ENCODE measurements at regions not wholly inside any gene's neighbourhood (a gene's known extent, or its start where the extent isn't known, plus 50 kb on each side); places are given as distances from the start of the nearest gene placed in this dataset.

DNA sequence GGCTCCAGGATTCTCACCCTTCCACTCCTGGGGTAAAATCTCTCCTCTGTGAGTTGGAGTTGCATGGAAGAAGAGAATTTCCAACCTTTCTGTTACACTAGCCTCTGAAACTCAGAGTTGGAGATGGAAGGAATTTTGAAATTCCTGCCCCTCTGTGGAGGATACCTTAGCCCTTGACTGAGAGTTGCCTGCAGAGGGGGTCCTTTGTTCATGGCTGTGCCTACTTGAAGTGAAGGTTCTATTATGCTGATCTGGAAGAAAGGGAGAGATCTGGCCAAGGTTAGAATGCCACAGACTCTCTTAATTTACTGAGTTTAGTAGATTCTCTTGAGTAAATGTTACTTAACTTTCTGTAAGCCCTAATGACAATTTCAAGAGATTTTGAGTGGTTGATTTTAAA lies 626.6 kb upstream of the GYPC start:
- Histone ChIP-seq H3K4me3 (no peak overlapping the region), H3K4me1 (no peaks in the 10 kb centered on the region), H3K9me3 (no peaks in the 10 kb centered on the region), H3K27me3 (no peaks in the 10 kb centered on the region), H3K27ac (no peak overlapping the region), H3K36me3 (no peaks in the 10 kb centered on the region)
- no peak for DNase-seq
- TF ChIP-seq, protein P1, sequence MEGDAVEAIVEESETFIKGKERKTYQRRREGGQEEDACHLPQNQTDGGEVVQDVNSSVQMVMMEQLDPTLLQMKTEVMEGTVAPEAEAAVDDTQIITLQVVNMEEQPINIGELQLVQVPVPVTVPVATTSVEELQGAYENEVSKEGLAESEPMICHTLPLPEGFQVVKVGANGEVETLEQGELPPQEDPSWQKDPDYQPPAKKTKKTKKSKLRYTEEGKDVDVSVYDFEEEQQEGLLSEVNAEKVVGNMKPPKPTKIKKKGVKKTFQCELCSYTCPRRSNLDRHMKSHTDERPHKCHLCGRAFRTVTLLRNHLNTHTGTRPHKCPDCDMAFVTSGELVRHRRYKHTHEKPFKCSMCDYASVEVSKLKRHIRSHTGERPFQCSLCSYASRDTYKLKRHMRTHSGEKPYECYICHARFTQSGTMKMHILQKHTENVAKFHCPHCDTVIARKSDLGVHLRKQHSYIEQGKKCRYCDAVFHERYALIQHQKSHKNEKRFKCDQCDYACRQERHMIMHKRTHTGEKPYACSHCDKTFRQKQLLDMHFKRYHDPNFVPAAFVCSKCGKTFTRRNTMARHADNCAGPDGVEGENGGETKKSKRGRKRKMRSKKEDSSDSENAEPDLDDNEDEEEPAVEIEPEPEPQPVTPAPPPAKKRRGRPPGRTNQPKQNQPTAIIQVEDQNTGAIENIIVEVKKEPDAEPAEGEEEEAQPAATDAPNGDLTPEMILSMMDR (IDR thresholded peaks at IDR 0.05): no peak
- no peak for TF ChIP-seq POLR2A (IDR thresholded peaks at IDR 0.05)

DNA sequence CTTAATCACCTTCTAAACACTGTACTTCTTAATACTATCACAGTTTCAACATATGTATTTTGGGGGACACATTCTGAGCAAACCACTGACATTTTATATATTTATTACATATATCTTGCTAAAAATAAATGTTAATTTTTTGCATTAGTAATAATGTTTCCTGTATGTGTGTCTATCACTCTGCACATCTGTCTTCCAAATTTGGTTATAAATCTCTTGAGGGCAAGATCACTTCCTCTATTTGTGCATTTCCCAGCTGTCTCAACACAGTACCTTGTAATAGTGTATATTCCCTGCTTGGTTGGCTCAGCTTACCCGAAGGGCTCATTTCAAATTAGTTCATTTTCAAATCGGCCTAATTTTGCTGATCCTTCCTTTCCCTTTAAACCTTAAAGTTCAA lies 617.1 kb upstream of the GYPC start:
- H3K4me1 ChIP-seq: no peaks in the 10 kb centered on the region
- H3K36me3 ChIP-seq: no peaks in the 10 kb centered on the region
- no peak overlapping the region for H3K27ac ChIP-seq
- no peak for DNase-seq
- no peaks in the 10 kb centered on the region for H3K9me3 ChIP-seq
- TF ChIP-seq POLR2A (IDR thresholded peaks at IDR 0.05): no peak
- TF ChIP-seq, protein P1 (IDR thresholded peaks at IDR 0.05): no peak
- no peaks in the 10 kb centered on the region for H3K27me3 ChIP-seq
- H3K4me3 ChIP-seq: no peak overlapping the region

DNA sequence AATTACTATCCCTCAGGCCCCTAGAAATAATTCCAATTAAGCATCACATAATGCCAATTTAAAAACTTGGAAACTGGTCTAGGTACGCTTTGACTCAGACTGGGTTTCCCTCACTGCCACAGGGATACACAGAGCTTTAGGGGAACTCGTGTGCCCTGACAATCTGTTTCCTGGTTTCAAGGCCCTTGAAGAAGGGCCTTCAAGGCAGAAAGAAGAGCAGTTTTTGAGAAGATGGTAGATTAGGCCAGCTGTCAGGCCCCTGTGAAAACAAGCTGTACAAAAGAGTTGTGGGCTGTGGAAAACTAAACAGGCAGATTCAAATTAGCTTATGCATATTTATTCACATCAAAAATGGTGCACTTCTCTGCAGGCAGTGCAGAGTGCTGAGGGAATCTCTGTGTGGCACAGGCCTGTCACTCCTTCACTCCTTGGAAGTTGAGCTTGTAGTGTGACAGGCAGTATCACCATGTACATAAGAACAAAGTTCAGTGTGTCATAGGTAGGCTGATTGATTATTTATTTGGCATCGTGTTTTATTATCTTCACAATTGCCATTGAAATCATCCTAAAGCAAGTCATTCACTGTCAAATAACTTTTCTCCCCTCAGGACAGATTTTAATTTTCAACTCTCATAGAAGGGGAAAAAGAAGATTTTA lies 614.4 kb upstream of the GYPC start:
- DNase-seq: no peak
- TF ChIP-seq, protein P1 (IDR thresholded peaks at IDR 0.05): no peak
- H3K9me3 ChIP-seq: no peaks in the 10 kb centered on the region

DNA sequence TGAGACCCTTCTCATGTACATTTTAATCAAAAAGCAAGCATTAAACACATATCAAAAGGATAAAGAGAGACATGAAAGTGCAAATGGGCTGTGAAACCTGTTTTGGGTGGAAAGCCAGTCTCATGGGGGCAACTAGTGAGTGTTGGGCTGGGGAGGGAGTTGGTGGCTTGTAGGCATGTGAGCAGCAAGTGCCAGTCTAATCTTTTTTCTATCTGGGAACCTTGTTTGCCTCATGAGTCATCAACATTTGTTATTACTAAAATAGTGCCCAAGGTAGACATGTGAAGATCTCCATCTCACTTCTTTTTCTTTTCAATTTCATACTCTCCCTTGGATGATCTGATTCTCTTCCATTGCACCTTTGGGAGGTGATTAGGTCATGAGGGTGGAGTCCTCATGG lies 613.9 kb upstream of the GYPC start:
- no peaks in the 10 kb centered on the region for H3K9me3 ChIP-seq
- no peaks in the 10 kb centered on the region for H3K27me3 ChIP-seq
- TF ChIP-seq POLR2A (IDR thresholded peaks at IDR 0.05): no peak
- TF ChIP-seq, protein P1 (IDR thresholded peaks at IDR 0.05): no peak
- no peaks in the 10 kb centered on the region for H3K4me1 ChIP-seq
- H3K4me3 ChIP-seq: no peak overlapping the region
- no peaks in the 10 kb centered on the region for H3K36me3 ChIP-seq
- H3K27ac ChIP-seq: no peak overlapping the region
- no peak for DNase-seq

More for the DNA sequence above, 614.4 kb upstream of the GYPC start:
- Histone ChIP-seq H3K27me3 (no peaks in the 10 kb centered on the region), H3K36me3 (no peaks in the 10 kb centered on the region), H3K27ac (peak overlapping the region in 1 of 4 donors; percentile 25), H3K4me3 (no peak overlapping the region), H3K4me1 (no peaks in the 10 kb centered on the region)

DNA sequence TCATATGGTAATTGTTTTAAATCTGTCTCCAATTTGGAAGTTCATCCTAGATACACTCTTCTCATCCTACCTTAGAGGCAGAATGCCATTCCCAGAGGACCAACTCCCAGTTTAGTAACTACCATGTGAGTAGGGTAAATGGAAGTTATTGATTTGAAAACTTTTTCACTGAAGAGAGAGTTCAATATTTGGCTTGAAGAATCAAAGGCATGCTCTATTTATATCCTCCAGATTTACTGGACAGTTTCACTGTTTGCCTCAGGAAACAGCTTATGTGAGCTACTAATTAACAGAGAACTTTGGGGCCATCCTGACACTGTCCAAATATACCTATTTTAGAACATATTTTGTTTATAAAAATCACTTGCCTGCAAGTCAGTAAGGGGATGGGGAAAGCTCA lies 607.2 kb upstream of the GYPC start:
- no peak overlapping the region for H3K27ac ChIP-seq
- H3K9me3 ChIP-seq: peaks cover 0 to 6% (median 0%) of the 10 kb centered on the region in 4 donors
- DNase-seq: no peak
- no peaks in the 10 kb centered on the region for H3K27me3 ChIP-seq
- H3K4me1 ChIP-seq: no peaks in the 10 kb centered on the region
- no peak for TF ChIP-seq POLR2A (IDR thresholded peaks at IDR 0.05)
- TF ChIP-seq, protein P1 (IDR thresholded peaks at IDR 0.05): no peak
- H3K4me3 ChIP-seq: no peak overlapping the region
- H3K36me3 ChIP-seq: no peaks in the 10 kb centered on the region

DNA sequence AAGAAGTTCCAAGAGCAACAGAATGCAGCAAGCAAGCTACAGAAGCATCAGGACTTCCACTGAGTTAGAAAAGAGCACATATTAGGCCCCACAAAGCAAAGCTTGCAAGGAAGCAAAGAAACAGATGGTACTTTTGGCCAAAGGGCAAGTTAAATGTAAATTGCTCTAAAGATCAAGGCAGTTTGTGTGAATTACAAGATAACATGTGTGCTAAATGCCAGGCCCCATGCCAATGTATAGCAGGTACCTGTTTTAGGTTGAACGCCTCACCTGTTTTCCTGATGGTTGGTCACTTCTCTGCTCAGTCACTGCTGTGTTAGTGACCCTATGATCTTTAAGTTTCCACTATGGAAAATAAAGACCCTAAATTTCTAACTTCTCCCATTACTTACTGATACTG lies 606.5 kb upstream of the GYPC start:
- Histone ChIP-seq H3K36me3 (no peaks in the 10 kb centered on the region), H3K9me3 (peaks cover 0 to 11% (median 0%) of the 10 kb centered on the region in 4 donors), H3K4me1 (no peaks in the 10 kb centered on the region), H3K27me3 (no peaks in the 10 kb centered on the region), H3K27ac (no peak overlapping the region), H3K4me3 (no peak overlapping the region)
- TF ChIP-seq POLR2A (IDR thresholded peaks at IDR 0.05): no peak
- TF ChIP-seq, protein P1 (IDR thresholded peaks at IDR 0.05): no peak
- DNase-seq: no peak
